ENCODE measurements at regions not wholly inside any gene's neighbourhood (a gene's known extent, or its start where the extent isn't known, plus 50 kb on each side); places are given as distances from the start of the nearest gene placed in this dataset.

DNA sequence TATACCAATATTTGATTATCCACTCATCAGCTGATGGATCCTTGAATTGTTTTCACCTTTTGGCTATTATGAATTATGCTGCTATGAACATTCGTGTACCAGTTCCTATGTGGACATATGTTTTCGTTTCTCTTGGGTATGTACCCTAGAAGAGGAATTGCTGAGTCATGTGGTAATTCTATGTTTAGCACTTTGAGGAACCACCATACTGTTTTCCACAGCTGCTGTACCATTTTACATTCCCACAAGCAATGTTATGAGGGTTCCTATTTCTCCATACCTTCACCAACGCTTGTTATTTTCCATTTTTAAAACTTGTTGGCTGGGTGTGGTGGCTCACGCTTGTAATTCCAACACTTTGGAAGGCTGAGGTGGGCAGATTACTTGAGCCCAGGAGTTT, 62.9 kb downstream of the RPLP1 start:
- CTCF ChIA-PET: no interaction called here
- Histone ChIP-seq H2BK5ac (ENCODE audit: low read depth, low read length, poor library complexity, severe bottlenecking) (no peak overlapping the region), H2AK9ac (replicated peaks; ENCODE audit: low read depth, low read length, poor library complexity) (no peak overlapping the region), H3K27me3 (ENCODE audit: control insufficient read depth, insufficient read depth, low read length) (peaks cover 35% of the 10 kb centered on the region), H2AK5ac (ENCODE audit: low read depth, low read length) (no peak overlapping the region), H2BK15ac (ENCODE audit: low read depth, low read length) (no peak overlapping the region), H3K79me1 (ENCODE audit: low read depth in 1 of 2, low read length in 2 of 2) (no peaks in the 10 kb centered on the region), H3K27ac (ENCODE audit: insufficient read depth, low read length) (no peak overlapping the region), H4K8ac (ENCODE audit: low read depth in 2 of 2, low read length in 2 of 2) (no peak overlapping the region), H3K23ac (ENCODE audit: low read depth, low read length) (no peak overlapping the region), H4K91ac (ENCODE audit: insufficient read depth, low read depth, low read length) (no peak overlapping the region), H3K14ac (replicated peaks; ENCODE audit: low read depth, low read length) (no peak overlapping the region), H3K36me3 (ENCODE audit: control insufficient read depth, insufficient read depth, low read length) (no peaks in the 10 kb centered on the region), H3K56ac (ENCODE audit: extremely low read depth, insufficient read depth, low read length) (no peak overlapping the region), H3K9me1 (ENCODE audit: insufficient read depth, low read length) (no peaks in the 10 kb centered on the region), H2BK20ac (ENCODE audit: low read depth, low read length) (no peak overlapping the region), H3K4me1 (ENCODE audit: control insufficient read depth, insufficient read depth, low read length) (no peaks in the 10 kb centered on the region), H3K9ac (ENCODE audit: low read depth, low read length) (no peak overlapping the region), H2AFZ (replicated peaks; ENCODE audit: low read length, poor library complexity) (no peak overlapping the region), H4K5ac (ENCODE audit: low read depth, low read length) (no peak overlapping the region), H4K20me1 (ENCODE audit: insufficient read depth, low read length) (no peaks in the 10 kb centered on the region), H2BK120ac (ENCODE audit: low read depth, low read length) (no peak overlapping the region), H3K9me3 (ENCODE audit: control insufficient read depth, insufficient read depth, low read length) (no peaks in the 10 kb centered on the region), H3K18ac (ENCODE audit: low read depth, low read length) (no peak overlapping the region), H3K4me3 (ENCODE audit: insufficient read depth, low read depth, low read length) (no peak overlapping the region), H3K4me2 (ENCODE audit: low read depth, low read length) (no peak overlapping the region), H3K4ac (ENCODE audit: low read depth, low read length) (no peak overlapping the region)
- in situ Hi-C loops (cut with MboI; ENCODE audit: low sequenced_read_pairs): no loop called here
- dilution Hi-C loops (cut with HindIII; ENCODE audit: low sequenced_read_pairs, unreplicated experiment): no loop called here
- ATAC-seq (ENCODE audit: low read depth) (no peak), DNase-seq (no peak)
- intact Hi-C loops (cut with micrococcal nuclease): no loop called here
- POLR2A ChIA-PET (ENCODE audit: unreplicated experiment): no interaction called here
- TF ChIP-seq POLR2A (IDR thresholded peaks at IDR 0.05; ENCODE audit: low read depth, low read length): no peak
- TF ChIP-seq CEBPB (IDR thresholded peaks at IDR 0.05; ENCODE audit: low read depth, low read length): no peak
- no peak for TF ChIP-seq SMC3 (IDR thresholded peaks at IDR 0.05; ENCODE audit: low read depth, low read length)
- no peak for TF ChIP-seq MXI1 (IDR thresholded peaks at IDR 0.05; ENCODE audit: borderline replicate concordance, low read depth, low read length)
- TF ChIP-seq NFE2L2 (IDR thresholded peaks at IDR 0.05; ENCODE audit: low read depth, low read length): peak; percentile 80
- no peak for TF ChIP-seq BHLHE40 (IDR thresholded peaks at IDR 0.05; ENCODE audit: low read depth, low read length)
- TF ChIP-seq MAFK (IDR thresholded peaks at IDR 0.05; ENCODE audit: low read depth, low read length): peak; percentile 70
- no peak for TF ChIP-seq RCOR1 (IDR thresholded peaks at IDR 0.05; ENCODE audit: insufficient replicate concordance, low read length)
- no TSS peak for BruUV-seq (replicated peaks)
- no CpG with 5 or more reads among the region's 4 CpGs for WGBS, 2 experiments (ENCODE audit: extremely low coverage in 2 of 2, insufficient read length in 1 of 2)
